ENCODE measurements at regions not wholly inside any gene's neighbourhood (a gene's known extent, or its start where the extent isn't known, plus 50 kb on each side); places are given as distances from the start of the nearest gene placed in this dataset.
"Not testable (repeated sequence)": the region's sequence is repeated elsewhere in the genome, so short reads cannot be mapped to it uniquely, and the experiment has no call there.

GRCh38 chr1:2952992-2953391, 68.3 kb upstream of the ACTRT2 start:
- H3K4me1 ChIP-seq: no peaks in the 10 kb centered on the region
- no peaks in the 10 kb centered on the region for H3K36me3 ChIP-seq
- no peak overlapping the region for H3K27ac ChIP-seq
- intact Hi-C loops (cut with DNase I): no loop called here
- DNase-seq (ENCODE audit: extremely low spot score in 2 of 2): no peak
- TF ChIP-seq POLR2A (IDR thresholded peaks at IDR 0.05) (no peak), POLR2AphosphoS5 (IDR thresholded peaks at IDR 0.05; ENCODE audit: insufficient read depth in 1 of 2, low read depth in 1 of 2) (no peak)
- H3K9me3 ChIP-seq: no peaks in the 10 kb centered on the region
- no peak overlapping the region for H3K4me3 ChIP-seq
- no peaks in the 10 kb centered on the region for H3K27me3 ChIP-seq

GRCh38 chr1:2953688-2954285, 67.5 kb upstream of the ACTRT2 start:
- H3K36me3 ChIP-seq: no peaks in the 10 kb centered on the region
- intact Hi-C loops (cut with DNase I): no loop called here
- TF ChIP-seq POLR2AphosphoS5 (IDR thresholded peaks at IDR 0.05; ENCODE audit: insufficient read depth in 1 of 2, low read depth in 1 of 2) (no peak), CTCF (IDR thresholded peaks at IDR 0.05) (no peak), POLR2A (IDR thresholded peaks at IDR 0.05) (no peak)
- DNase-seq (ENCODE audit: extremely low spot score in 2 of 2): no peak
- no peaks in the 10 kb centered on the region for H3K27me3 ChIP-seq
- no peak overlapping the region for H3K27ac ChIP-seq
- no peaks in the 10 kb centered on the region for H3K9me3 ChIP-seq
- H3K4me1 ChIP-seq: no peaks in the 10 kb centered on the region
- H3K4me3 ChIP-seq: no peak overlapping the region

GRCh38 chr1:2955652-2956051, 65.6 kb upstream of the ACTRT2 start:
- Histone ChIP-seq H3K36me3 (no peaks in the 10 kb centered on the region), H3K27me3 (no peaks in the 10 kb centered on the region), H3K27ac (no peak overlapping the region), H3K4me3 (no peak overlapping the region), H3K4me1 (no peaks in the 10 kb centered on the region), H3K9me3 (no peaks in the 10 kb centered on the region)
- no peak for DNase-seq (ENCODE audit: extremely low spot score in 2 of 2)
- intact Hi-C loops (cut with DNase I): no loop called here
- no peak for TF ChIP-seq POLR2AphosphoS5 (IDR thresholded peaks at IDR 0.05; ENCODE audit: insufficient read depth in 1 of 2, low read depth in 1 of 2)
- no peak for TF ChIP-seq CTCF (IDR thresholded peaks at IDR 0.05)
- TF ChIP-seq POLR2A (IDR thresholded peaks at IDR 0.05): no peak

DNA sequence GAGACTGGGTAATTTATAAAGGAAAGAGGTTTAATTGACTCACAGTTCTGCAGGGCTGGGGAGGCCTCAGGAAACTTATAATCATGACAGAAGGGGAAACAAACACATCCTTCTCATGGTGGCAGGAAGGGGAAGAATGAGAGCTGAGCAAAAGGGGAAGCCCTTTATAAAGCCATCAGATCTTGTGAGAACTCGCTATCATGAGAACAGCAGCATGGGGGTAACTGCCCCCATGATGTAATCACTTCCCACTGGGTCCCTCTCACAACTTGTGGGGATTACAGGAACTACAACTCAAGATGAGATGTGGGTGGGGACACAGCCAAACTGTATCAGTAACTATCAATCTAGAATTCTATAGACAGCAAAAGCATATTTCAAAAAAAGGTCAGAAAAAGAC, 64.7 kb upstream of the ACTRT2 start:
- Histone ChIP-seq H3K9me3 (no peaks in the 10 kb centered on the region), H3K36me3 (no peaks in the 10 kb centered on the region), H3K4me1 (no peaks in the 10 kb centered on the region), H3K27ac (no peak overlapping the region), H3K27me3 (no peaks in the 10 kb centered on the region), H3K4me3 (no peak overlapping the region)
- TF ChIP-seq POLR2A (IDR thresholded peaks at IDR 0.05): no peak
- TF ChIP-seq CTCF (IDR thresholded peaks at IDR 0.05): no peak
- TF ChIP-seq POLR2AphosphoS5 (IDR thresholded peaks at IDR 0.05; ENCODE audit: insufficient read depth in 1 of 2, low read depth in 1 of 2): no peak
- intact Hi-C loops (cut with DNase I): no loop called here
- no peak for DNase-seq (ENCODE audit: extremely low spot score in 2 of 2)

DNA sequence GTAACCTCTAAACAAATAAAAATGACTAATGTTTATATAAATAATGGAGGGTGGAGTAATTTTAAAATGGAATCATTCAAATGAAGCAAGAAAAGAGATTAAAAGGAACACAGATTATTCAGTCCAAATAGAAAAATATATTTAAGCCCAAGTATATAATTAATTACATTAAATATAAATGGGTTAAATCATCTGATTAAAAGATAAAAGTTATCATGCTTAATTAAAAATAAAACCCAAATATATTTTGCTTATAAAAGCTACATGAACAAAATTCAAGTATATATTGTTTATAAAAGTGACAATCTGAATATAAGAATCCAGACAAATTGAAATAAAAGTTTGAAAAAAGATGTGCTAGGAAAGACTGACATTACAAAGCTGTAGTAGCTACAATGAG, 63.9 kb upstream of the ACTRT2 start:
- no peaks in the 10 kb centered on the region for H3K36me3 ChIP-seq
- no peaks in the 10 kb centered on the region for H3K27me3 ChIP-seq
- no peaks in the 10 kb centered on the region for H3K4me1 ChIP-seq
- no peak overlapping the region for H3K4me3 ChIP-seq
- DNase-seq (ENCODE audit: extremely low spot score in 2 of 2): no peak
- no peak for TF ChIP-seq POLR2AphosphoS5 (IDR thresholded peaks at IDR 0.05; ENCODE audit: insufficient read depth in 1 of 2, low read depth in 1 of 2)
- no peak for TF ChIP-seq POLR2A (IDR thresholded peaks at IDR 0.05)
- no peak for TF ChIP-seq CTCF (IDR thresholded peaks at IDR 0.05)
- no peaks in the 10 kb centered on the region for H3K9me3 ChIP-seq
- intact Hi-C loops (cut with DNase I): no loop called here
- no peak overlapping the region for H3K27ac ChIP-seq

- H3K36me3 ChIP-seq; H3K27me3 ChIP-seq; H3K9me3 ChIP-seq; H3K27ac ChIP-seq; intact Hi-C loops (cut with DNase I); H3K4me3 ChIP-seq; H3K4me1 ChIP-seq; DNase-seq (ENCODE audit: extremely low spot score in 2 of 2): not testable (repeated sequence)
Observed at GRCh38 chr1:2959881-2960280, 61.4 kb upstream of the ACTRT2 start.
